GM23338 (cell line): ENCODE measurements at regions not wholly inside any gene's neighbourhood (a gene's known extent, or its start where the extent isn't known, plus 50 kb on each side); places are given as distances from the start of the nearest gene placed in this dataset.

Experiments used
- ATAC-seq: fragments of 200-7000 bp; cut with Tn5 transposase; 3 replicates; pipeline ENCODE4 v1.9.1; 2020
- DNase-seq: peaks from one replicate; pipeline ENCODE4 v3.0.0-alpha.2; 2015; ENCODE audit warnings: low spot score
- H2AFZ ChIP-seq: fragments of 200-600 bp; sonication (generic); 2 replicates; pipeline ENCODE4 v1.8.0; 2016; ENCODE audit warnings: antibody characterized with exemption, mild to moderate bottlenecking, moderate library complexity
- H3F3A ChIP-seq: fragments of 200-600 bp; sonication (generic); replicated peaks from 2 replicates; pipeline ENCODE4 v1.8.0; 2017; ENCODE audit warnings: antibody characterized with exemption, mixed run types, low read depth
- H3K27ac ChIP-seq: fragments of 200-600 bp; sonication (generic); 2 replicates; pipeline ENCODE4 v1.6.1; 2016; ENCODE audit warnings: low read depth
- H3K27me3 ChIP-seq: fragments of 200-600 bp; sonication (generic); 2 replicates; pipeline ENCODE4 v1.8.0; 2016; ENCODE audit warnings: mild to moderate bottlenecking, mixed run types, moderate library complexity; ENCODE audit not compliant: insufficient read depth
- H3K36me3 ChIP-seq: fragments of 200-600 bp; sonication (generic); 2 replicates; pipeline ENCODE4 v1.8.0; 2016; ENCODE audit warnings: mild to moderate bottlenecking; ENCODE audit not compliant: insufficient read depth
- H3K4me1 ChIP-seq: fragments of 200-600 bp; sonication (generic); 2 replicates; pipeline ENCODE4 v1.8.0; 2016; ENCODE audit warnings: mild to moderate bottlenecking, moderate library complexity; ENCODE audit not compliant: insufficient read depth
- H3K4me2 ChIP-seq: fragments of 200-600 bp; sonication (generic); 2 replicates; pipeline ENCODE4 v1.7.1; 2017; ENCODE audit warnings: mixed run types
- H3K4me3 ChIP-seq: fragments of 200-600 bp; sonication (generic); 2 replicates; pipeline ENCODE4 v1.6.1; 2016; ENCODE audit warnings: mixed run types
- H3K79me2 ChIP-seq: fragments of 200-600 bp; sonication (generic); replicated peaks from 2 replicates; pipeline ENCODE4 v1.8.0; 2017; ENCODE audit warnings: mild to moderate bottlenecking; ENCODE audit not compliant: insufficient read depth
- H3K9me2 ChIP-seq: fragments of 200-600 bp; sonication (generic); 2 replicates; pipeline ENCODE4 v1.8.0; 2017; ENCODE audit not compliant: insufficient read depth
- H4K20me1 ChIP-seq: fragments of 200-600 bp; sonication (generic); replicated peaks from 2 replicates; pipeline ENCODE4 v1.8.0; 2017; ENCODE audit warnings: mild to moderate bottlenecking; ENCODE audit not compliant: insufficient read depth
- H3K27ac Mint-ChIP-seq: 2 replicates; pipeline ENCODE4 v1.8.0; 2020; ENCODE audit warnings: inconsistent platforms, mild to moderate bottlenecking, moderate library complexity, mixed read lengths
- H3K27me3 Mint-ChIP-seq: 3 replicates; pipeline ENCODE4 v1.8.0; 2022; ENCODE audit warnings: low read depth, mild to moderate bottlenecking, moderate library complexity, mixed read lengths, inconsistent platforms; ENCODE audit not compliant: insufficient read depth, poor library complexity
- H3K36me3 Mint-ChIP-seq: 3 replicates; pipeline ENCODE4 v1.8.0; 2021; ENCODE audit warnings: low read depth, mild to moderate bottlenecking, inconsistent platforms, moderate library complexity, mixed read lengths
- H3K4me1 Mint-ChIP-seq: 3 replicates; pipeline ENCODE4 v1.8.0; 2020; ENCODE audit warnings: mild to moderate bottlenecking, inconsistent platforms, mixed read lengths
- H3K4me3 Mint-ChIP-seq: 3 replicates; pipeline ENCODE4 v1.8.0; 2021; ENCODE audit warnings: moderate library complexity, mild to moderate bottlenecking, inconsistent platforms, mixed read lengths
- H3K9me3 Mint-ChIP-seq: 3 replicates; pipeline ENCODE4 v1.8.0; 2020; ENCODE audit warnings: moderate library complexity, mild to moderate bottlenecking, inconsistent platforms, mixed read lengths
- ETS1 ChIP-seq: IDR thresholded peaks from 2 replicates; pipeline ENCODE4 v1.6.1; 2016; ENCODE audit warnings: antibody characterized with exemption
- EZH2 ChIP-seq: fragments of 200-600 bp; sonication (generic); IDR thresholded peaks from one replicate; pipeline ENCODE4 v1.8.0; 2017; ENCODE audit warnings: antibody characterized with exemption, mild to moderate bottlenecking, low read depth; ENCODE audit not compliant: unreplicated experiment
- STAT1 ChIP-seq: IDR thresholded peaks from one replicate; pipeline ENCODE4 v1.6.1; 2016; ENCODE audit warnings: antibody characterized with exemption; ENCODE audit not compliant: unreplicated experiment
- ZNF114 ChIP-seq: fragments of 250-450 bp; sonication (Bioruptor Pico); IDR thresholded peaks from 2 replicates; pipeline ENCODE4 v1.5.0; 2020; ENCODE audit warnings: mild to moderate bottlenecking, moderate library complexity
- ZNF331 ChIP-seq: fragments of 250-450 bp; sonication (Bioruptor Pico); IDR thresholded peaks from 2 replicates; pipeline ENCODE4 v1.5.0; 2020; ENCODE audit warnings: low read depth, mild to moderate bottlenecking, moderate library complexity
- ZNF462 ChIP-seq: fragments of 250-450 bp; sonication (Bioruptor Pico); IDR thresholded peaks from 2 replicates; pipeline ENCODE4 v1.5.0; 2020; ENCODE audit warnings: mild to moderate bottlenecking, moderate library complexity

DNA sequence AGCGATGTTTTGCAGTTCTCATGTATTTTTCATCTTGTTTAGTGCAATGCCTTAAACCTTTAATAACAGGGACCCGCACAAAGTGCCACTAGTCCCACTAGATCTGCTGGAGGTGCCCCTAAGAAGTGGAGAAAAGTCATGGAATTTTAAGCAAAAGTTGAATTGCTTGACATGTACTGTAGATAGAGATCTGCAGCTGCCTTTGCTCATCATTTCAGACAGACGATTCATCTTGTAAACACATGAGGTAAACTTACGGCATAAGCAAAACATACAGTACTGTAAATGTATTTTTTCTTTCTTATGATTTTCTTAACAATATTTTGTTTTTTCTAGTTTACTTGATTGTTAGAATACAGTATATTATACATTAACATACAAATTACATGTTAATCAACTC is 295.6 kb downstream of the CASP12 start:
- ATAC-seq (no peak), DNase-seq (no peak)
- no peak overlapping the region for H3K4me3 Mint-ChIP-seq
- H3K4me1 Mint-ChIP-seq, result no peaks in the 10 kb centered on the region
- no peaks in the 10 kb centered on the region for H3K36me3 ChIP-seq
- peaks cover 3% of the 10 kb centered on the region for H3K27me3 Mint-ChIP-seq
- no peaks in the 10 kb centered on the region for H3K9me2 ChIP-seq
- TF ChIP-seq ETS1 (no peak), STAT1 (no peak), EZH2 (no peak), ZNF114 (no peak), ZNF331 (CRISPR knock-in tag) (no peak), ZNF462 (CRISPR knock-in tag) (no peak)
- no peaks in the 10 kb centered on the region for H3F3A ChIP-seq
- no peaks in the 10 kb centered on the region for H3K4me1 ChIP-seq
- H4K20me1 ChIP-seq, result no peaks in the 10 kb centered on the region
- peaks cover 37% of the 10 kb centered on the region for H3K36me3 Mint-ChIP-seq
- no peak overlapping the region for H2AFZ ChIP-seq
- no peak overlapping the region for H3K27ac ChIP-seq
- no peaks in the 10 kb centered on the region for H3K79me2 ChIP-seq
- H3K4me3 ChIP-seq, result no peak overlapping the region
- peaks cover 30% of the 10 kb centered on the region for H3K9me3 Mint-ChIP-seq
- no peak overlapping the region for H3K4me2 ChIP-seq
- no peaks in the 10 kb centered on the region for H3K27me3 ChIP-seq
- H3K27ac Mint-ChIP-seq, result no peak overlapping the region
